MV-4-11 (cell line): ENCODE measurements at regions not wholly inside any gene's neighbourhood (a gene's known extent, or its start where the extent isn't known, plus 50 kb on each side); places are given as distances from the start of the nearest gene placed in this dataset.
A peak's percentile ranks its signal among the peaks of the same experiment; 100 is the strongest.

Experiments used
- DNase-seq: peaks from one replicate; lab custom pipeline; 2025; lab: John Stamatoyannopoulos, UW

DNA sequence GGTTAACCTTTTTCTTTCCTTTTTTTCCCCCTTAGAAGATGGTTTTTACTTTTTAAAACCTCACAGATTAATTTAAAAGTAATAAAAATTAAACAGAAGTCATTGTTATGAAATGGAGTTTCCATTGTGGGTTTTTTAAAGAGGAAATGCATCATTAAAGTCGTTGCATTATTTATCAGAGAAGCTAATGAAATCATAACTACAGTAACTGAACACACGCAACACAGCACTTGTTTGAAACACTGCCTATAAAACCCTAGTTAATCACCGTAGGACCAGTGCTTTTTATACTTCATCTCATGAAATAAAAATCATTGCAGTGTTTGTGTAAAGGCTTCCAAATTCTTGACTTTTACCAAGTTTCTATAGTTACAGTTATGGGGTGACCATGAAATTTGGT lies 82.4 kb upstream of the NTRK2 start:
- DNase-seq, result no peak

DNA sequence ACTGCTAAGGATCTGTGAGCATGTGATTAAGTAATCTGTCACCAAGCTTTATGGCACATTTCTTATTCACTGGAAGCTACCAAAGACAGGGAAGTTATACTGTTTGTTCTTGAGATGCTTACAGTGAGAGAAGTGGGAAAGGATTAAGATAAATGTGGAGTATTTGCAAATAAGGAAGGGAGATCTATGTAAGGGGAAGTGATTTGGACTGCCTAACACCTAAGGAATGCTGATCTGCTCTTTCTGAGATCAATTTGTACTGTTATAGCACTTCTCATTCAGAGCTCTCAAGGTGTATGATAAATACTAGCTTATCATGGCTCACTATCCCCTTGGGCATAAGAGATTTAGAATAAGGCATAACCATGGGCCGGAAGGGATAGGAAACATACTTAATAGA lies 80.0 kb upstream of the NTRK2 start:
- DNase-seq, result no peak

DNA sequence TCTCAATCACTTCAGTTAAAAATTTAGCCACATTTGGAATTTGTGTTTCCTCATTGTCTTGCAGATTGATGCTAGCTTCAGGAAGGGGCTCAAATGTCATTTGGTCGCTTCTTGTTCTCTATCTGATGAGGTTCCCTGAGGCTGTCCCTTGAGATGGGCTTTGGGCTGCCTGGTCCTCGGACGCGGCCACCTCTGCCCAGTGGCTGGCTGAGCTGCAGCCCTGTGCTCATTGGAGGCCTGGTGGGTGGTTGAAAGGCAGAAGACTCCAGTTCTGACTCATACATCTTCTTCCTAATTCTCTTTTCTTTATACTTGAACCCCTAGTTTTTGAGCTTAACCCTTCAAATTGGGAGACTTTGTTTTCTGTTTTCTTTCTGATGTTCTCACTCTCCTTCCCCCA lies 78.8 kb upstream of the NTRK2 start:
- DNase-seq, result no peak

DNA sequence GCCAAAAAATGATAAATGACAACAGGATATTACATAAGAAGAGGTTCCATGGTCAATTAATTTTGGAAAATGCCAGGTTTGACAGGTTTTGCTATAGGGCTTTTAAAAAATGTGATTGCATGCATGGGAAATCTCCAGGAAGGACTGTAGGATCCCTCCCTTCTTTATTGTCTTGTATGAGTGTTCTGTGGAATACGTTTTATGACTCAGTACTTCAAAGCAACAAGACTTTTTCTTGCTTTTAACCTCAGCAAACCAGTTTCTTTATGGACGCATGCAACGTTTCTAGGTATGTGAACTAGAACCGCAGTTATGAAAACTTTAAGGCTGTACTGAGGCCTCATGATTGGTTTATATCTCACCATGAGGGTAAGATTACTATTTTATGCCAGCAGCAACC lies 76.6 kb upstream of the NTRK2 start:
- DNase-seq, result no peak

DNA sequence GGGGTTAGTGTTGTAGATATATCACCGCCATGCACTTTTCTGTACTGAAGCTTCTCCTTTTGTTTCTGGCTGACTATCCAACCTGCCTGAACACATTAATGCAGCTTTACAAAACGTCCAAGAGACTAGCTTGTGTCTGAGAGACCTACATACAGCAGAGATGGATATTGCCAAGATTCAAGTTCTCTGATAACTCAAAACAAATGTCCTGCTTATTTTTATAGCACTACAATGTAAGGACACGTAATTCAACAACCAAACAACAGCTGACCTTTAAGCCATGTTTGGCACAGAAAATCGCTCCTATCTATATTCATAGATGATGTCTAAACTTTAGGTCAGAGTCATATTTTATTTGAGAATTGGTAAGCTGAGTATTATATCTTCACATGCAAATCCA lies 76.2 kb upstream of the NTRK2 start:
- no peak for DNase-seq

DNA sequence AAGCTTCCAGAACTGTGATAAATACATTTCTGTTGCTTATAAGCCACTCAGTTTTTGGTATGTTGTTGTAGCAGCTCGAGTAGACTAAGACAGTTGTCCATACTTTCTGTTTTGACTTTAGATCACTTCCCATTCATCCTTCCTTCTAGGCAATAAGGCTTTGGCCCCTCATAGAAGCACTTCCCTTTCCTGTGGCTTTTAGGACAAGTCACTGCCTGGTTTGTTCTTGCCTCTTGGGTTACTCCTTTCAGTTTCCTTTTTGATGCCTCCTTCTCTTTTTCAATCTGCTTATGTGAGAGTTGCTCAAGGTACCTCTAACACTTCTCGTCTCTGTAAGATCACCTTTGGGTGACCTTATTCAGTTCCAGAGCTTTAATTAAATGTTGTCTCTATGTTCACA lies 72.4 kb upstream of the NTRK2 start:
- peak; percentile 98 for DNase-seq

DNA sequence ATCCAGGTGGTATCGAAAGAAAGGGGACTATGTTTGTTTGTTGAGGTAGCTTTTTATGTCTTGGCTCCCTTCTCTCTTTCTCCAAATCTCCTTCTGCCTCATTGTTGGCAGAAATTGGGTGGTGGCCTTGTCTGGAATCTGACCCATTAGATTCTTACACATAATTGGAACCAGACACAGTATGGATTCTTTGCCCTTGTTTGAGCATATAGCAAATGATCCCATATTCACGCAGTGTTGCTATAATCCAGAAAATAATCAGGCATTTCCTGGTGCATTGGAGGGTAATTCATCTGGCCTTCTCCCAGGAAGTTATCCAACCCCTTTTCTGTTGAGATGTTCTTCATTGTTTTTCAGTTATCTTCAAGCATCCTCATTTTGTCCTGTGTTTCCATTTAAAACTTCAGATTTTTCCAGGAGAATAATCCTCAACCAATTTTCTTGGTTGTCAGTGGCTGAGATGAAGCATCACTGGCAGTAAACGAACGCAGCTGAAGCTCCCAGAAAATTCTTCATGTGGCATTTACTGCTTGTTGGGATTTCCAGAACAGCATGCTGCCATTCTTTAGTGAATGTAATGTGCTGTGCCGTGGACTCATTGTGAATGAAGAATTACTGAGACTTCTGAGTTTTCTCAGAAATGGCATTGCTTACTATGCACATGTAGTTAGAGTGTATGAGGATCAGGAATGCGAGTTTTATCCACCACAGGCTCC lies 70.5 kb upstream of the NTRK2 start:
- no peak for DNase-seq

DNA sequence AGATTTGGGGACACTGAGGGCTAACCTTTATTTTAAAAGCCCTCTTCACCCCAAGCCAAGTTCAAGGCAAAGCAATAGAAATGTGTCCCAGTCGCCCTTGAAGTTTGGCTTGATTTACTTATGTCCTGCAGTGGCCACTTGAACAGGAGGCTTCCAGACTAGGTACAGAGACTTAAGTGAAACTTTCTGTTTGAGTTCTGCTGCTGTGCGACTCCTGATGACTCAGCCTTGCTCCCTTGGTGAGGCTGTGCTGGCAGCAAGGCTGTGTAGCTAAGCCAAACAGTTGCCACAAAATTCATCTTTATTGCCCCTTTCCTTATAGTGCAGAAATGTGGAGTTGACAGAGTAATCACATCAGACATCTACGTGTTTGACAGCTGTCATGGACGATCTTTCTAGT lies 68.8 kb upstream of the NTRK2 start:
- DNase-seq, result peak; percentile 32

DNA sequence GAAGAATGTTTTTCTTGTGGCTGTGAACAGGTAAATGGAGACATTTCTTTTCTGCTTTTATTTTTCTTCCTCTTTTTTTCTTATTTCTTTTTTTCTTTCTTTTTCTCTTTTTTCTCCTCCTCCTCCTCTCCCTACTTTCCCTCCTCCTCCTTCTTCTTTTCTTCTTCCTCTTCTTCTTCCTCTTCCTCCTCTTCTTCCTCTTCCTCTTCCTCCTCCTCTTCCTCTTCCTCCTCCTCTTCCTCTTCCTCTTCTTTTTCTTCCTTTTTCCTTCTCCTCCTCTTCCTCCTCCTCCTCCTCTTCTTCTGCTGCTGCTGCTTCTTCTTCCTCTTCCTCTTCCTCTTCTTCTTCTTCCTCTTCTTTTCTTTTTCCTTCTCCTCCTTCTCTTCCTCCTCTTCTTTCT lies 65.3 kb upstream of the NTRK2 start:
- no peak for DNase-seq

DNA sequence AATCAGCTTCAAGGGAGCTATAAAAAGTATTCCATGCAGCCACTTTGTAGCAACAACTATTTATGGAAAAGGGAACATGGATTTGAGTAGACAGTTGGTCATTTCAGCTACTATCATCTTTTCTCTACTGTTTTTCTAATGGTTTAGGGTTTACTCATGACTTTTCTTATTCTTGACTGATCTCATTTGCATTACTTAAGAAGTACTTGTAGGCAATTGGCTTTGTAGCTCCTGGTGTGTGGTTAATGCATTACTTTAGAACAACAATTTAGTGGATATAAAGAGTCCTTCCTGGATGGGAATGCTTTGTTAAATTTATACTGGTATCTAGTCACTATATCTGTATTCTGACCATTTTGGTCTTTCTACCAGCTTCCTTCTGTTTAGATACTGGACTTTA lies 59.8 kb upstream of the NTRK2 start:
- DNase-seq, result no peak

DNA sequence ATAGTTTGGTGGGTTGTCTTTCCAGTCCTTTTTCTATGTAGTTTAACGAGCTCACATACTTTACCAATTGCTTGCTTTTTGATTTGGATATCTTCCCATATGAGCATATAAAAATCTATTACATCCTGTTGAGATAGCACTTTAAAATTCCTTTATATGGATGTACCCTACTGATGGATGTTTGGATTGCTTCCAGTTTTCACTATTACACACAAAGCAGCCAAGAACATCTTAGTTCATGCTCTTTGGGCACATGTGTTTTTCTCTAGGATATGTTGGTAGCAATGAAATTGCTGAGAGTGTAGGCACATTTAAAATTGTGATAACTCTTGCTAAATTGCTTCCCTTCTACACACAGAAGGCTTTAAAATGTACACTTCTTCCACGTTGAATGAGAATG lies 56.1 kb upstream of the NTRK2 start:
- no peak for DNase-seq

DNA sequence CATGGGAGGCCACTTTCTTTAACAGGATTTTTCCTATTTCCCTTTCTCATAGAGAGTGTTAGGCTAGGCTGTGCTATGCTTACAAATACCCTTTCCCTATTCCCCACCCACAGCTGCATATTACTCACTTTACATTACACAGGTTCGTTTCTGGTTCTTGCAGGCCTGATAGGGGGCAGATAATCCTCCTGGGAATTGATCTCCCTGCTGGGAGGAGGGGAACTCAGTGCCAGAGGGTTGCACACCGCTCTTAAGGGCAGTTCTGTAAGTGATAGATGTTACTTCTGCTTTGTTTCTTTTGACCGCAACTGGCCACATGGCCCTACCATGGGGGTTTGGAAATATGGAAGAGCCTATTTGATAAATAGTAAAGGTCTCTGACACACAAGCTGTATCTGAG lies 54.0 kb upstream of the NTRK2 start:
- DNase-seq, result peak; percentile 97

DNA sequence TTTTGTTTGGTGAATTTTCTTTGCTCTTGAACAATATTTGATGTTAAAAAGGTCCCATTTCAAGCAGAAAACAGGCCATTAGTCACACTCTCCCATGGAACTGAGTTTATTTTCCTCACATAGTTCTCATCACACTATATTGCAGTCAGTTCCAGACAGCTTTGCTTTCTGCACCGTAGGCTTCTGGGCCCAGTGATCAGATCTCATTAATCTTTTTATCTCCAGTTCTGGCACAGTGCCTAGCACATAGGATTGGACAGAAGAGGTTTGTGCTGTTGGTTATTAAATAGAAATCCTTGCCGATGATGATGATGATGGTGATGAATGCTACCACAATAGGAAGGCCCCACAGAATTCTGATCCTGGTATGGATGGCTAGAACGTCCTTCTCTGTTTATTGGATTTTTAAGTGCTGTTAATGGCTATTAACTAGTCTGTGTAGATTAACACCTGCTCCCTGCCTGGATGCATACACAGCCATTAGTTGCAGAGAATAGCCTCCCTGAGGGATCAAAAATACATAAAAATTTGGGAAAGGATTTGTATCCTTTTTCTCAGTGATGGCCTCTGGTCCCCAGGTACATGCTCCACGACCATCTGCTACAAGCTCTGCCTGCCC lies 52.0 kb upstream of the NTRK2 start:
- no peak for DNase-seq
